Sigmoid colon (tissue), 3 donors: ENCODE measurements at regions not wholly inside any gene's neighbourhood (a gene's known extent, or its start where the extent isn't known, plus 50 kb on each side); places are given as distances from the start of the nearest gene placed in this dataset.

Source experiments
- CTCF ChIP-seq, 4 experiments: fragments of 450-650 bp in 3 of 4; fragments of 200-600 bp in 1 of 4; IDR thresholded peaks; one replicate each; pipeline ENCODE4 v1.5.1; 2016 to 2019; ENCODE audit warnings: antibody characterized with exemption in 4 of 4, mild to moderate bottlenecking in 3 of 4, moderate library complexity in 2 of 4
- POLR2A ChIP-seq, 2 donors: fragments of 450-650 bp; IDR thresholded peaks; one replicate each; pipeline ENCODE4 v1.6.1; 2016; ENCODE audit warnings: antibody characterized with exemption in 2 of 2, mild to moderate bottlenecking in 2 of 2, moderate library complexity in 2 of 2

- TF ChIP-seq CTCF (IDR thresholded peaks at IDR 0.05) (no peak), POLR2A (IDR thresholded peaks at IDR 0.05) (no peak)
These were observed 298.1 kb downstream of the TGFB2 start for GRCh38 chr1:218643281-218643680.
